GM18858 (cell line): ENCODE measurements at regions not wholly inside any gene's neighbourhood (a gene's known extent, or its start where the extent isn't known, plus 50 kb on each side); places are given as distances from the start of the nearest gene placed in this dataset.

Experiments
- ATAC-seq: cut with Tn5 transposase; IDR thresholded peaks from one replicate; pipeline ENCODE4 v1.9.1; 2021; ENCODE audit not compliant: unreplicated experiment

- ATAC-seq: no peak
Observed at GRCh38 chr2:21281384-21281783, 157.6 kb downstream of the TDRD15 start.

- ATAC-seq: no peak
Observed at GRCh38 chr2:21281791-21282514, 158.2 kb downstream of the TDRD15 start.

GRCh38 chr2:21282515-21282898 lies 158.7 kb downstream of the TDRD15 start:
- no peak for ATAC-seq

GRCh38 chr2:21288299-21288698 lies 164.5 kb downstream of the TDRD15 start:
- no peak for ATAC-seq

GRCh38 chr2:21288739-21289520 lies 165.2 kb downstream of the TDRD15 start:
- ATAC-seq: no peak

- ATAC-seq: no peak
Observed at GRCh38 chr2:21289551-21289950, 165.8 kb downstream of the TDRD15 start.

- no peak for ATAC-seq
Observed at GRCh38 chr2:21289989-21290388, 166.2 kb downstream of the TDRD15 start.

- ATAC-seq: no peak
Observed at GRCh38 chr2:21291426-21291825, 167.7 kb downstream of the TDRD15 start.

- no peak for ATAC-seq
Observed at GRCh38 chr2:21294446-21294845, 170.7 kb downstream of the TDRD15 start.

GRCh38 chr2:21299411-21299810 lies 175.6 kb downstream of the TDRD15 start:
- no peak for ATAC-seq

GRCh38 chr2:21301871-21302455 lies 178.2 kb downstream of the TDRD15 start:
- no peak for ATAC-seq

GRCh38 chr2:21303876-21304275 lies 180.1 kb downstream of the TDRD15 start:
- no peak for ATAC-seq

- ATAC-seq: no peak
Observed at GRCh38 chr2:21305581-21305980, 181.8 kb downstream of the TDRD15 start.

- ATAC-seq: no peak
Observed at GRCh38 chr2:21306235-21306634, 182.5 kb downstream of the TDRD15 start.

- no peak for ATAC-seq
Observed at GRCh38 chr2:21307037-21307436, 183.3 kb downstream of the TDRD15 start.

GRCh38 chr2:21310493-21310892 lies 186.7 kb downstream of the TDRD15 start:
- no peak for ATAC-seq

GRCh38 chr2:21314322-21314835 lies 190.6 kb downstream of the TDRD15 start:
- ATAC-seq: no peak

GRCh38 chr2:21317131-21317530 lies 193.4 kb downstream of the TDRD15 start:
- ATAC-seq: peak; percentile 85

- ATAC-seq: no peak
Observed at GRCh38 chr2:21318263-21318662, 194.5 kb downstream of the TDRD15 start.

GRCh38 chr2:21326152-21326551 lies 202.4 kb downstream of the TDRD15 start:
- no peak for ATAC-seq

GRCh38 chr2:21328177-21328576 lies 204.4 kb downstream of the TDRD15 start:
- ATAC-seq: no peak
